Karpas-422 (cell line): ENCODE measurements at regions not wholly inside any gene's neighbourhood (a gene's known extent, or its start where the extent isn't known, plus 50 kb on each side); places are given as distances from the start of the nearest gene placed in this dataset.

Experiments
- DNase-seq: peaks from one replicate; pipeline ENCODE4 v3.0.0-alpha.2; 2015
- H2AFZ ChIP-seq: fragments of 200-600 bp; sonication (generic); 2 replicates; pipeline ENCODE4 v1.6.1; 2014; ENCODE audit warnings: antibody characterized with exemption, low read length, mixed read lengths
- H3K27ac ChIP-seq: fragments of 200-600 bp; sonication (generic); 2 replicates; pipeline ENCODE4 v1.5.1; 2014; ENCODE audit warnings: mild to moderate bottlenecking, low read length, moderate library complexity
- H3K27me3 ChIP-seq: fragments of 200-600 bp; sonication (generic); 2 replicates; pipeline ENCODE4 v1.6.1; 2014; ENCODE audit warnings: low read length, mixed read lengths
- H3K36me3 ChIP-seq: fragments of 200-600 bp; sonication (generic); 2 replicates; pipeline ENCODE4 v1.6.1; 2014; ENCODE audit warnings: low read length, mixed read lengths; ENCODE audit not compliant: insufficient read depth
- H3K4me1 ChIP-seq: fragments of 200-600 bp; sonication (generic); 2 replicates; pipeline ENCODE4 v1.6.1; 2014; ENCODE audit warnings: mild to moderate bottlenecking, low read length, mixed read lengths
- H3K4me2 ChIP-seq: fragments of 200-600 bp; sonication (generic); 2 replicates; pipeline ENCODE4 v1.6.1; 2014; ENCODE audit warnings: low read length, low read depth, mild to moderate bottlenecking; ENCODE audit not compliant: poor library complexity, severe bottlenecking
- H3K4me3 ChIP-seq: fragments of 200-600 bp; sonication (generic); 2 replicates; pipeline ENCODE4 v1.5.1; 2014; ENCODE audit warnings: mild to moderate bottlenecking, antibody characterized with exemption, low read length, mixed read lengths
- H3K79me2 ChIP-seq: fragments of 200-600 bp; sonication (generic); 2 replicates; pipeline ENCODE4 v1.6.1; 2014; ENCODE audit warnings: mild to moderate bottlenecking, low read length, mixed read lengths
- H3K9ac ChIP-seq: fragments of 200-600 bp; sonication (generic); 2 replicates; pipeline ENCODE4 v1.6.0; 2014; ENCODE audit warnings: low read length
- H3K9me2 ChIP-seq: fragments of 200-600 bp; sonication (generic), shearing (Covaris generic); replicated peaks from 2 replicates; pipeline ENCODE4 v1.6.0; 2014; ENCODE audit warnings: mild to moderate bottlenecking, low read length, moderate library complexity; ENCODE audit not compliant: insufficient read depth
- H3K9me3 ChIP-seq: fragments of 300-700, 200-600 bp; sonication (generic); 2 replicates; pipeline ENCODE4 v1.6.1; 2014; ENCODE audit warnings: low read length, mixed read lengths
- H4K20me1 ChIP-seq: fragments of 200-600 bp; sonication (generic); 2 replicates; pipeline ENCODE4 v1.6.1; 2014; ENCODE audit warnings: mild to moderate bottlenecking, antibody characterized with exemption, low read length, low read depth; ENCODE audit not compliant: insufficient read depth

GRCh38 chr2:105186967-105187498, 54.5 kb upstream of the GPR45 start:
- Histone ChIP-seq H3K4me1 (no peaks in the 10 kb centered on the region), H3K9me2 (no peaks in the 10 kb centered on the region), H3K36me3 (no peaks in the 10 kb centered on the region), H3K9ac (no peak overlapping the region), H3K27me3 (no peaks in the 10 kb centered on the region), H2AFZ (no peak overlapping the region), H3K79me2 (no peaks in the 10 kb centered on the region), H3K9me3 (no peaks in the 10 kb centered on the region), H3K27ac (no peak overlapping the region), H4K20me1 (no peaks in the 10 kb centered on the region), H3K4me3 (no peak overlapping the region), H3K4me2 (no peak overlapping the region)
- no peak for DNase-seq

- DNase-seq = no peak
- Histone ChIP-seq H3K4me1 (no peaks in the 10 kb centered on the region), H3K27me3 (no peaks in the 10 kb centered on the region), H2AFZ (no peak overlapping the region), H3K4me2 (no peak overlapping the region), H3K27ac (no peak overlapping the region), H4K20me1 (no peaks in the 10 kb centered on the region), H3K79me2 (no peaks in the 10 kb centered on the region), H3K9me3 (no peaks in the 10 kb centered on the region), H3K36me3 (no peaks in the 10 kb centered on the region), H3K9ac (no peak overlapping the region), H3K9me2 (no peaks in the 10 kb centered on the region), H3K4me3 (no peak overlapping the region)
Observed at GRCh38 chr2:105187531-105187930, 54.0 kb upstream of the GPR45 start.

GRCh38 chr2:105188343-105188742, 53.2 kb upstream of the GPR45 start:
- Histone ChIP-seq H4K20me1 (no peaks in the 10 kb centered on the region), H3K9ac (no peak overlapping the region), H3K4me1 (no peaks in the 10 kb centered on the region), H3K9me3 (no peaks in the 10 kb centered on the region), H3K79me2 (no peaks in the 10 kb centered on the region), H3K36me3 (no peaks in the 10 kb centered on the region), H3K27me3 (no peaks in the 10 kb centered on the region), H3K9me2 (no peaks in the 10 kb centered on the region), H2AFZ (no peak overlapping the region), H3K4me2 (no peak overlapping the region), H3K27ac (no peak overlapping the region), H3K4me3 (no peak overlapping the region)
- no peak for DNase-seq
